Stomach (tissue), 4 donors: ENCODE measurements at regions not wholly inside any gene's neighbourhood (a gene's known extent, or its start where the extent isn't known, plus 50 kb on each side); places are given as distances from the start of the nearest gene placed in this dataset.

Experiments used
- CTCF ChIP-seq, 7 experiments: fragments of 450-650 bp in 4 of 7; fragments of 200-600 bp in 3 of 7; sonication (generic) in 3 of 7; IDR thresholded peaks; one replicate each; pipeline ENCODE4 v1.5.1; 2016 to 2019; ENCODE audit warnings: antibody characterized with exemption in 7 of 7, control low read depth in 2 of 7, mild to moderate bottlenecking in 1 of 7
- POLR2A ChIP-seq, 4 donors: fragments of 450-650 bp; IDR thresholded peaks; one replicate each; pipeline ENCODE4 v1.6.1; 2016; ENCODE audit warnings: antibody characterized with exemption in 4 of 4, control low read depth in 2 of 4, mild to moderate bottlenecking in 1 of 4, moderate library complexity in 1 of 4

- no peak for TF ChIP-seq CTCF (IDR thresholded peaks at IDR 0.05)
- TF ChIP-seq POLR2A (IDR thresholded peaks at IDR 0.05): no peak
These were observed 89.1 kb upstream of the ADO start for GRCh38 chr10:62715383-62715782.
